ENCODE measurements at regions not wholly inside any gene's neighbourhood (a gene's known extent, or its start where the extent isn't known, plus 50 kb on each side); places are given as distances from the start of the nearest gene placed in this dataset.

GRCh38 chr5:164651546-164652275 lies 1146.3 kb downstream of the MAT2B start:
- TF ChIP-seq CTCF (IDR thresholded peaks at IDR 0.05; ENCODE audit: control insufficient read depth, extremely low read depth, insufficient read depth): no peak
- H3K4me3 ChIP-seq (ENCODE audit: low read depth, low read length): no peak overlapping the region
- DNase-seq (ENCODE audit: low read depth): no peak

DNA sequence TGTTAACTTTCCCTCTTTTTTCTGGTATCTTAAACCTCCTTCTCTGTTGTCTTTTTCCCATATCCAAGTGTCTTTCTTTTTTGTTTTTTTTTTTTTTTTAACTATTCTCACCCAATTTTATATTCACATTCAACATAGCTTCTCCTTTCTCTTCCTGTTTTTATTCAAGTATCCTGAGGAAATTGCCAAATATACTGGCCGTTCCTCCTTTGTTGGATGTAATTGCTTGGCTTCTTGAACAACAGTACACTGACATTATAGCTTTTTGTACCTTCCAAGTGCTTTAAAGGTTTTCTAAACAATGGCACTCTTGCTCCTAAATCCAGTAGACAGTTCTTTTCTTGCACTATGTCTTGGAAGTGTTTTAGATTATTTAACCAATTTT lies 1146.8 kb downstream of the MAT2B start:
- no peak for TF ChIP-seq CTCF (IDR thresholded peaks at IDR 0.05; ENCODE audit: control insufficient read depth, extremely low read depth, insufficient read depth)
- H3K4me3 ChIP-seq (ENCODE audit: low read depth, low read length): no peak overlapping the region
- DNase-seq (ENCODE audit: low read depth): no peak

DNA sequence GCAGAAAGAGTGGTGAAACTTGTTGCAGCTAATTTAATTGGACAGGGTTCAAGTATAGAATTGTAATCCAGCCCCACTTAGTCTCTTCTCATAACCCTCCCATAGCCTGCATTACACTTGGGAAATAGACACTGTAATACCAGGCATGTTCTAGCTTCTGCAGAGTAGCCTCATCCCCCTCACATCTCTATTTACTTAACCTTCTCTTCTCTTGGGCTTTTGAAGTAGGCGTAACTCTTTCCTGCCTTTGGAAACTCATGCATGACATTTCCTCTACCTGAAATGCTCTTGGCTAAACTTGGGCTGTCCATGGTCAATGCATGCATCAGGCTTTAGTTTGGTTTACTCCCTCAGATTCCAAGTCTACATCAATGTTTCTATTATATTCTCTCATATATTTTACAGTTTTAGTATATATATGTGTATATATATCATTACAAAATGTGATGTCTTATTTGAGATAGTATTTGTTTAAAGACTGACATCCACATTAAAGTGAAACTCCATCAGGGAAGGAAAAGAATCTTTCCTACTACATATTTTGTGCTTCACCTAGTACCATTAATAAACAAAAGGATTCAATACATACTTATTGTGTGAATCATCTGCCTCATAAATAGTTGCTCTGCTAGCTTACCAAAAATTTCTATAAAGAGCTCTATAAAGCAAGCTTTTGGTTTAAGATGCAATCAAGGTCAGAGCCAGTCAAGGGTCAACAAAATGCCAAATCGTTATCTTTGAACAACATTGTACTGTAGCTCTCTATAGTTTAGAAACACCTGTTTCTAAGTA lies 1158.0 kb downstream of the MAT2B start:
- TF ChIP-seq CTCF (IDR thresholded peaks at IDR 0.05; ENCODE audit: control insufficient read depth, extremely low read depth, insufficient read depth): no peak
- DNase-seq (ENCODE audit: low read depth): no peak
- no peak overlapping the region for H3K4me3 ChIP-seq (ENCODE audit: low read depth, low read length)

DNA sequence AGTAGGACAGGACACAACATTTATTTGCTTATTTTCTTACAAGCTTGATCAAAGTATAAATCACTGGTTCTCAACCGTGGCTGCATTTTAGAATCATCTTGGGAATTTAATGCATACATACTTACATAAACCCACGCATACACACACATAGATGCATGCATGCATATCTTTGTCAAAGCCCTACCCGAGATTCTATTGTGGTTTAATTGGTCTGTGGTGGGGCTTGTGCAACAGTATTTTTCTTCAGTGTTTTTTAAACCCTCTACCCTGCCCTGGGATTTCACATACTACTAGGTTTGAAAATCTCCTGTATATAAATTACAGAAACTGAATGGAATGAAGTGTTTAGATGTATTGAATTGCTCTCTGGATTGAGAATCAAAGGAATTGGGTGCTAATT lies 1166.2 kb downstream of the MAT2B start:
- no peak for DNase-seq (ENCODE audit: low read depth)
- no peak overlapping the region for H3K4me3 ChIP-seq (ENCODE audit: low read depth, low read length)
- TF ChIP-seq CTCF (IDR thresholded peaks at IDR 0.05; ENCODE audit: control insufficient read depth, extremely low read depth, insufficient read depth): no peak

DNA sequence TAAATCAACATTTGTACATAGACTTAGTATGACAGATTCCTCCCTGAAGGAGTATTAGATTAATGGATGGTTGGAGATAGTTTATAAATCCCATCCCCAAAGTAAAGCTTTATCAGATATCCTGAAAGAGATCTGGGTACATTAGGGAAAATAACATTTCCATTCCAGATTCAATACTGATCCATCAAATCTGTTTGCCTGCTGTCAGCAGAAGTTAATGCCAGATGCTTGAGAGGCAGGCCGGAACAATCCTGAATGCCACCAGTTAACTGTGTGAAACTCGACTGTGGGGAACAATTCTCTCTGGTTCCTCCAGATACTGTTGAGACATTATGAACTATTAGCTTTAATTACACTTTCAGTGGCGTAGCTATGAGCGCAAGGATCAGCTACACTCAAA lies 1166.8 kb downstream of the MAT2B start:
- no peak for DNase-seq (ENCODE audit: low read depth)
- no peak overlapping the region for H3K4me3 ChIP-seq (ENCODE audit: low read depth, low read length)
- TF ChIP-seq CTCF (IDR thresholded peaks at IDR 0.05; ENCODE audit: control insufficient read depth, extremely low read depth, insufficient read depth): no peak

DNA sequence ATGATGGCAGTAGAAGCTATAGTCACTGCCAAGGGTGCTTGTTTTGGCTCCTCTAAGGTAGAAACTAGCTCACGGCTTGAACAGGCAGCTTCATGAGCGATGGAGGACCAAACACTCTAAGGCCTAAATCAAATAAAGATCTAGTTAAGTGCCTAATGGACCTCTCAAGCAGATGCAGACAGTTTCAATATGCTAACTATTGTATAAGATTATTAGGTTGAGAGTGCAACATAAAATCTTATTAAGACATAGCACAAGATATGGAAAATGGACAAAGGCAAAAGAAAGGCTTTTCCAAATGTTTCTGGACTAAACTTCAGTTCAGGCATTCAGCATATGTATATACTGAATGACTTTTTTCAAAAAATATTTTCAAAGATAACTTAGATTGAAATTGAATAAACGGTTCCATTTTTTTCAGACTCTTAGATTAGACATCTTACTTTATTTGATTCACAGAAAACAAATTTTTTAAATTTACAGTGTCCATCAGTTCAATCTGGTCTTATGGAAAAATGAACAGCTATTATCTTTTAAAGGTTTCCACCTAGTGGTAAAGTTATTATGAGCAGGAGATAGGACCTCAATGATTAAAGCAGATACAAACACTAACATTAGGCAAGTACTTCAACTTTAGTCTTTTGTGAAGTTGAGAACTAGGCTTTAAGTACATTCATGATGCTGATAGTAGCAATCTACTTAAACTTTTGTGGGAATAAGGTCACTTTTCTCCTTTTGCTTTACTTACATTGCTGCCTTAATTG lies 1167.7 kb downstream of the MAT2B start:
- peak; percentile 45 for TF ChIP-seq CTCF (IDR thresholded peaks at IDR 0.05; ENCODE audit: control insufficient read depth, extremely low read depth, insufficient read depth)
- DNase-seq (ENCODE audit: low read depth): no peak
- H3K4me3 ChIP-seq (ENCODE audit: low read depth, low read length): no peak overlapping the region

Data from LNCaP clone FGC (cell line).